ENCODE measurements at regions not wholly inside any gene's neighbourhood (a gene's known extent, or its start where the extent isn't known, plus 50 kb on each side); places are given as distances from the start of the nearest gene placed in this dataset.
"Not testable (repeated sequence)": the region's sequence is repeated elsewhere in the genome, so short reads cannot be mapped to it uniquely, and the experiment has no call there.

GRCh38 chr16:62821824-62822223 is 785.6 kb upstream of the CDH8 start:
- Histone ChIP-seq H3K4me3 (ENCODE audit: low read depth, low read length) (no peak overlapping the region), H3K36me3 (ENCODE audit: control insufficient read depth, insufficient read depth, low read length) (no peaks in the 10 kb centered on the region), H3K27me3 (ENCODE audit: control insufficient read depth, insufficient read depth, low read length) (no peaks in the 10 kb centered on the region)
- DNase-seq (ENCODE audit: low read depth) (no peak), FAIRE-seq (no peak)
- TF ChIP-seq, protein P1, sequence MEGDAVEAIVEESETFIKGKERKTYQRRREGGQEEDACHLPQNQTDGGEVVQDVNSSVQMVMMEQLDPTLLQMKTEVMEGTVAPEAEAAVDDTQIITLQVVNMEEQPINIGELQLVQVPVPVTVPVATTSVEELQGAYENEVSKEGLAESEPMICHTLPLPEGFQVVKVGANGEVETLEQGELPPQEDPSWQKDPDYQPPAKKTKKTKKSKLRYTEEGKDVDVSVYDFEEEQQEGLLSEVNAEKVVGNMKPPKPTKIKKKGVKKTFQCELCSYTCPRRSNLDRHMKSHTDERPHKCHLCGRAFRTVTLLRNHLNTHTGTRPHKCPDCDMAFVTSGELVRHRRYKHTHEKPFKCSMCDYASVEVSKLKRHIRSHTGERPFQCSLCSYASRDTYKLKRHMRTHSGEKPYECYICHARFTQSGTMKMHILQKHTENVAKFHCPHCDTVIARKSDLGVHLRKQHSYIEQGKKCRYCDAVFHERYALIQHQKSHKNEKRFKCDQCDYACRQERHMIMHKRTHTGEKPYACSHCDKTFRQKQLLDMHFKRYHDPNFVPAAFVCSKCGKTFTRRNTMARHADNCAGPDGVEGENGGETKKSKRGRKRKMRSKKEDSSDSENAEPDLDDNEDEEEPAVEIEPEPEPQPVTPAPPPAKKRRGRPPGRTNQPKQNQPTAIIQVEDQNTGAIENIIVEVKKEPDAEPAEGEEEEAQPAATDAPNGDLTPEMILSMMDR (IDR thresholded peaks at IDR 0.05; ENCODE audit: insufficient read depth, low read length, severe bottlenecking) = no peak

DNA sequence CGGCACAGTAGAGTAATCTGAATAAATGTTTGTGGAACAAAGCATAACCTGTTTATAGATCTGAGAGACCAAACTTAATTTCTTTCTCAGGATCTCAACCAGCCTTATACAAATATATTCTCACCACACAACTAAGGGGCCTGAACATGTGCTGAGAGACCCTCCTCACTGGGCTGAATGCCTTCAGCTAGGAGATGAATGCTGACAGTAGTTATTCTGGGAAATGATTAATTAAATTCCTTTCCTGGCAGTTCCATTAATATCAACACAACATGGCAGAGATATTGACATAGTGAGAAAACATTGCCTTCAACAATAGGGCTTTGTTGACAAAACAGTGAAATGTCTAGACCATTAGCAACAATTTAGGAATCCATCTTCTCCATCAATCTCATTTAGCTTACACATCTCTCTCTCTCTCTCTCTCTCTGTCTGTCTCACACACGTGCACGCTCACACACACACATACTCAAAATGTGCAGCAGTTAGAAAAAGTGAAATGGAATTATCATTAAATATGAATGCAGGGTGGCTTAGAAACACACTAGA is 780.8 kb upstream of the CDH8 start:
- Histone ChIP-seq H3K27me3 (ENCODE audit: control insufficient read depth, insufficient read depth, low read length) (no peaks in the 10 kb centered on the region), H3K36me3 (ENCODE audit: control insufficient read depth, insufficient read depth, low read length) (no peaks in the 10 kb centered on the region), H3K4me3 (ENCODE audit: low read depth, low read length) (no peak overlapping the region)
- peak; percentile 0 for DNase-seq (ENCODE audit: low read depth)
- TF ChIP-seq, protein P1 (IDR thresholded peaks at IDR 0.05; ENCODE audit: insufficient read depth, low read length, severe bottlenecking) = no peak
- FAIRE-seq = no peak

- DNase-seq (ENCODE audit: low read depth) = no peak
- Histone ChIP-seq H3K4me3 (ENCODE audit: low read depth, low read length) (no peak overlapping the region), H3K27me3 (ENCODE audit: control insufficient read depth, insufficient read depth, low read length) (no peaks in the 10 kb centered on the region), H3K36me3 (ENCODE audit: control insufficient read depth, insufficient read depth, low read length) (no peaks in the 10 kb centered on the region)
- no peak for FAIRE-seq
- TF ChIP-seq, protein P1 (IDR thresholded peaks at IDR 0.05; ENCODE audit: insufficient read depth, low read length, severe bottlenecking) = no peak
These were observed 778.7 kb upstream of the CDH8 start for GRCh38 chr16:62814891-62815290.

GRCh38 chr16:62805221-62805857 is 769.1 kb upstream of the CDH8 start:
- H3K27me3 ChIP-seq (ENCODE audit: control insufficient read depth, insufficient read depth, low read length) = no peaks in the 10 kb centered on the region
- H3K4me3 ChIP-seq (ENCODE audit: low read depth, low read length) = no peak overlapping the region
- DNase-seq (ENCODE audit: low read depth) (no peak), FAIRE-seq (no peak)
- H3K36me3 ChIP-seq (ENCODE audit: control insufficient read depth, insufficient read depth, low read length) = no peaks in the 10 kb centered on the region
- TF ChIP-seq, protein P1 (IDR thresholded peaks at IDR 0.05; ENCODE audit: insufficient read depth, low read length, severe bottlenecking) = no peak

DNA sequence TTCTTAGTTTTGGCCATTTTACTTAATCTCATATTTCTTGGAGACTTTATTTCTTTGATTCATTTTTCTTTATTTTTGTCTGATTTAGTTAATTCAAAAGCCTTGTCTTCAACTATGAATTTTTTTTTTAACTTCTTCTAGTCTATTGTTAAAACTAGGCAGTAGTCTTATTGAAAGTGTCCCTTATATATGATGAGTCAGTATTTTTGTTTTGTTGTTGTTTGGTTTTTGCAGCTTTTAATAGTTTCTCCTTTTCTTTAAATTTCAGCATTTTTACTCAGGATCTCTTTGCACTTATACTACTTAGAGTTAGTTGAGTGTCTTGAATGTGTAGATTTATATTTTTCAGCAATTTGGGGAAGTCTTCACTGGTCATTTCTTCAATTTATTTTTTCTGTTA is 758.5 kb upstream of the CDH8 start:
- no peak overlapping the region for H3K4me3 ChIP-seq (ENCODE audit: low read depth, low read length)
- TF ChIP-seq, protein P1 (IDR thresholded peaks at IDR 0.05; ENCODE audit: insufficient read depth, low read length, severe bottlenecking) = no peak
- no peak for FAIRE-seq
- no peak for DNase-seq (ENCODE audit: low read depth)
- no peaks in the 10 kb centered on the region for H3K36me3 ChIP-seq (ENCODE audit: control insufficient read depth, insufficient read depth, low read length)
- no peaks in the 10 kb centered on the region for H3K27me3 ChIP-seq (ENCODE audit: control insufficient read depth, insufficient read depth, low read length)

DNA sequence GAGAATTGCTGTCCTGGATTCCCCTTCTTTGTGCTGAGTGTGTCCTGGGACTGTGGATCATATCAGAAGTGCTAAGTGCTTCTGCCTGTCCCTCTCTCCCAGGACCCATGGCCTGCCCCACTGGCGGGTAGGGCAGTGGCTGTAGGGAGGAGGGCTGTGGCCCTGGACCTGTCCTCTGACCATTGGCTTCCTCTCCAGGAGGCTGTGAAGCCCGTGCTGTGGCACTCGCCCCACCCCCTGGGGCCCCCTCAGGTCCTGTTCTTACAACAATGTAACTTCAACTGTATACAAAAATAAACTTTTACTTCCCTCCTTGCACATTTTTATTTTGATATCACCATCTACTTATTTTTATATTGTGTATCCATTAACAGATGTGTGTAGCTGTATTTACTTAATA is 743.8 kb upstream of the CDH8 start:
- H3K36me3 ChIP-seq (ENCODE audit: control insufficient read depth, insufficient read depth, low read length); H3K4me3 ChIP-seq (ENCODE audit: low read depth, low read length); FAIRE-seq; H3K27me3 ChIP-seq (ENCODE audit: control insufficient read depth, insufficient read depth, low read length); DNase-seq (ENCODE audit: low read depth): not testable (repeated sequence)

All from bronchial epithelial cell (primary cell).